Embryonic facial prominence (tissue), 1 donor: ENCODE measurements at regions not wholly inside any gene's neighbourhood (a gene's known extent, or its start where the extent isn't known, plus 50 kb on each side); places are given as distances from the start of the nearest gene placed in this dataset.
A peak's percentile ranks its signal among the peaks of the same experiment; 100 is the strongest.

Source experiments
- DNase-seq: peaks from one replicate; pipeline ENCODE4 v3.0.0-alpha.2; 2016; ENCODE audit errors: extremely low spot score

- DNase-seq, result no peak
Measured at GRCh38 chr2:15793078-15793913, 147.1 kb upstream of the MYCN start.

GRCh38 chr2:15793978-15794377 lies 146.4 kb upstream of the MYCN start:
- no peak for DNase-seq

- DNase-seq, result no peak
Measured at GRCh38 chr2:15794608-15795134, 145.7 kb upstream of the MYCN start.

- DNase-seq, result peak; percentile 29
Measured at GRCh38 chr2:15795426-15795825, 144.9 kb upstream of the MYCN start.

GRCh38 chr2:15796167-15796942 lies 144.0 kb upstream of the MYCN start:
- DNase-seq, result no peak

- no peak for DNase-seq
Measured at GRCh38 chr2:15797231-15797938, 143.0 kb upstream of the MYCN start.

GRCh38 chr2:15797939-15798281 lies 142.4 kb upstream of the MYCN start:
- DNase-seq, result no peak

- no peak for DNase-seq
Measured at GRCh38 chr2:15798701-15799431, 141.5 kb upstream of the MYCN start.

GRCh38 chr2:15799432-15799827 lies 140.9 kb upstream of the MYCN start:
- no peak for DNase-seq

- DNase-seq, result no peak
Measured at GRCh38 chr2:15800495-15801329, 139.6 kb upstream of the MYCN start.

- DNase-seq, result no peak
Measured at GRCh38 chr2:15801439-15801838, 138.9 kb upstream of the MYCN start.

GRCh38 chr2:15801904-15802303 lies 138.4 kb upstream of the MYCN start:
- DNase-seq, result no peak

- DNase-seq, result no peak
Measured at GRCh38 chr2:15802657-15803542, 137.4 kb upstream of the MYCN start.

- DNase-seq, result no peak
Measured at GRCh38 chr2:15803543-15804245, 136.7 kb upstream of the MYCN start.

- no peak for DNase-seq
Measured at GRCh38 chr2:15804246-15804619, 136.1 kb upstream of the MYCN start.

GRCh38 chr2:15804691-15805090 lies 135.7 kb upstream of the MYCN start:
- no peak for DNase-seq

- DNase-seq, result no peak
Measured at GRCh38 chr2:15805206-15805605, 135.1 kb upstream of the MYCN start.

GRCh38 chr2:15805772-15806171 lies 134.6 kb upstream of the MYCN start:
- DNase-seq, result no peak

- no peak for DNase-seq
Measured at GRCh38 chr2:15806801-15807417, 133.4 kb upstream of the MYCN start.
